ENCODE measurements at regions not wholly inside any gene's neighbourhood (a gene's known extent, or its start where the extent isn't known, plus 50 kb on each side); places are given as distances from the start of the nearest gene placed in this dataset.
"Not testable (repeated sequence)": the region's sequence is repeated elsewhere in the genome, so short reads cannot be mapped to it uniquely, and the experiment has no call there.

- H3K4me1 ChIP-seq (ENCODE audit: control insufficient read depth in 2 of 2, insufficient read depth in 2 of 2, low read length in 2 of 2); H3K4me3 Mint-ChIP-seq; H2AFZ ChIP-seq (ENCODE audit: insufficient read depth, low read depth, low read length, poor library complexity, severe bottlenecking); H3K9me3 ChIP-seq (ENCODE audit: control extremely low read depth in 1 of 3, control insufficient read depth in 2 of 3, insufficient read depth in 1 of 3, low read length in 2 of 3); DNase-seq; H3K27me3 ChIP-seq (replicated peaks in 1 of 4; ENCODE audit: control extremely low read depth in 1 of 4, control insufficient read depth in 3 of 4, insufficient read depth in 4 of 4, low read length in 3 of 4); H3K79me2 ChIP-seq (ENCODE audit: control insufficient read depth, insufficient read depth, low read length); intact Hi-C loops (cut with micrococcal nuclease); H3K4me2 ChIP-seq (replicated peaks; ENCODE audit: low read depth, low read length, poor library complexity, severe bottlenecking); ATAC-seq (ENCODE audit: low read depth); H3K4me3 ChIP-seq (ENCODE audit: control extremely low read depth in 1 of 5, extremely low read depth in 1 of 5, insufficient read depth in 1 of 5, low read depth in 2 of 5, low read length in 4 of 5); H3K27ac Mint-ChIP-seq; H4K20me1 ChIP-seq (ENCODE audit: control insufficient read depth, insufficient read depth, low read length, poor library complexity, severe bottlenecking); H3K9ac ChIP-seq (ENCODE audit: low read length); CTCF ChIA-PET; H3K27me3 Mint-ChIP-seq; H3K36me3 ChIP-seq (replicated peaks in 1 of 2; ENCODE audit: control extremely low read depth in 1 of 2, control insufficient read depth in 1 of 2, extremely low read depth in 1 of 2, insufficient read depth in 2 of 2, low read length in 1 of 2); H3K27ac ChIP-seq (ENCODE audit: low read length in 2 of 2); POLR2A ChIA-PET; H3K9me3 Mint-ChIP-seq (ENCODE audit: insufficient read depth); H3K4me1 Mint-ChIP-seq: not testable (repeated sequence)
- 89% methylated on average over 3 of the region's 4 CpGs for WGBS (ENCODE audit: insufficient coverage)
Observed at GRCh38 chr5:15356308-15357091, 143.5 kb upstream of the FBXL7 start.

- no peak overlapping the region for H3K27ac ChIP-seq (ENCODE audit: low read length in 2 of 2)
- no peaks in the 10 kb centered on the region for H3K36me3 ChIP-seq (replicated peaks in 1 of 2; ENCODE audit: control extremely low read depth in 1 of 2, control insufficient read depth in 1 of 2, extremely low read depth in 1 of 2, insufficient read depth in 2 of 2, low read length in 1 of 2)
- no peak for TF ChIP-seq EZH2 (IDR thresholded peaks at IDR 0.05; ENCODE audit: borderline replicate concordance, insufficient read depth, low read depth, low read length, poor library complexity, severe bottlenecking)
- TF ChIP-seq CTCF (IDR thresholded peaks at IDR 0.05): no peak
- POLR2A ChIA-PET: no interaction called here
- ATAC-seq (ENCODE audit: low read depth) (no peak), DNase-seq (no peak)
- no peak overlapping the region for H3K4me3 Mint-ChIP-seq
- no peaks in the 10 kb centered on the region for H4K20me1 ChIP-seq (ENCODE audit: control insufficient read depth, insufficient read depth, low read length, poor library complexity, severe bottlenecking)
- peaks cover 0 to 8% (median 0%) of the 10 kb centered on the region in 3 donors for H3K9me3 ChIP-seq (ENCODE audit: control extremely low read depth in 1 of 3, control insufficient read depth in 2 of 3, insufficient read depth in 1 of 3, low read length in 2 of 3)
- H3K9me3 Mint-ChIP-seq (ENCODE audit: insufficient read depth): peaks cover 2% of the 10 kb centered on the region
- H3K4me2 ChIP-seq (replicated peaks; ENCODE audit: low read depth, low read length, poor library complexity, severe bottlenecking): no peak overlapping the region
- no peaks in the 10 kb centered on the region for H3K79me2 ChIP-seq (ENCODE audit: control insufficient read depth, insufficient read depth, low read length)
- H3K9ac ChIP-seq (ENCODE audit: low read length): no peak overlapping the region
- intact Hi-C loops (cut with micrococcal nuclease): no loop called here
- H3K27me3 ChIP-seq (replicated peaks in 1 of 4; ENCODE audit: control extremely low read depth in 1 of 4, control insufficient read depth in 3 of 4, insufficient read depth in 4 of 4, low read length in 3 of 4): no peaks in the 10 kb centered on the region
- no peak overlapping the region for H3K4me3 ChIP-seq (ENCODE audit: control extremely low read depth in 1 of 5, extremely low read depth in 1 of 5, insufficient read depth in 1 of 5, low read depth in 2 of 5, low read length in 4 of 5)
- H3K4me1 ChIP-seq (ENCODE audit: control insufficient read depth in 2 of 2, insufficient read depth in 2 of 2, low read length in 2 of 2): no peaks in the 10 kb centered on the region
- 72% methylated on average over 5 of the region's 6 CpGs for whole genome bisulfite sequencing (ENCODE audit: insufficient coverage)
- no peak overlapping the region for H3K27ac Mint-ChIP-seq
- no peaks in the 10 kb centered on the region for H3K27me3 Mint-ChIP-seq
- CTCF ChIA-PET: no interaction called here
- no peaks in the 10 kb centered on the region for H3K4me1 Mint-ChIP-seq
- no peak overlapping the region for H2AFZ ChIP-seq (ENCODE audit: insufficient read depth, low read depth, low read length, poor library complexity, severe bottlenecking)
Observed at GRCh38 chr5:15354021-15354420, 146.0 kb upstream of the FBXL7 start.

All from B cell (primary cell).